WTC11 (cell line): ENCODE measurements at regions not wholly inside any gene's neighbourhood (a gene's known extent, or its start where the extent isn't known, plus 50 kb on each side); places are given as distances from the start of the nearest gene placed in this dataset.

Experiments
- ATAC-seq: fragments of 200-7000 bp; cut with Tn5 transposase; 2 replicates; pipeline ENCODE4 v1.10.0; 2021; ENCODE audit warnings: mild to moderate bottlenecking, moderate library complexity
- CTCF ChIA-PET: fragments of 300-600 bp; sonication (Branson Sonifier 250); formaldehyde crosslinking; loops from one replicate; lab custom pipeline; 2021; ENCODE audit warnings: antibody characterized with exemption; lab: Charles Lee
- POLR2A ChIA-PET: fragments of 350-600 bp; sonication (Branson Sonifier 250); formaldehyde crosslinking; loops from one replicate; lab custom pipeline; 2021; ENCODE audit warnings: antibody characterized with exemption; lab: Charles Lee
- DNase-seq: peaks from one replicate; pipeline ENCODE4 v3.0.0; 2021; ENCODE audit warnings: low spot score
- H3K27ac Mint-ChIP-seq: 2 replicates; pipeline ENCODE4 v1.8.0; 2021; ENCODE audit warnings: mixed read lengths
- H3K27me3 Mint-ChIP-seq: 2 replicates; pipeline ENCODE4 v1.8.0; 2021; ENCODE audit warnings: low read depth, mild to moderate bottlenecking, moderate library complexity, mixed read lengths
- H3K36me3 Mint-ChIP-seq: 2 replicates; pipeline ENCODE4 v1.8.0; 2021; ENCODE audit warnings: mixed read lengths
- H3K4me1 Mint-ChIP-seq: 2 replicates; pipeline ENCODE4 v1.8.0; 2022; ENCODE audit warnings: mixed read lengths
- H3K4me3 Mint-ChIP-seq: 2 replicates; pipeline ENCODE4 v1.8.0; 2021; ENCODE audit warnings: mild to moderate bottlenecking, moderate library complexity, mixed read lengths
- H3K9me3 Mint-ChIP-seq: 2 replicates; pipeline ENCODE4 v1.8.0; 2021; ENCODE audit warnings: mixed read lengths
- AFF4 ChIP-seq: sonication (generic); formaldehyde crosslinking; IDR thresholded peaks from 2 replicates; pipeline ENCODE4 v1.8.1; 2023; ENCODE audit warnings: mild to moderate bottlenecking, missing genetic modification reagents, borderline replicate concordance
- ATF1 ChIP-seq: sonication (generic); formaldehyde crosslinking; IDR thresholded peaks from 2 replicates; pipeline ENCODE4 v1.8.1; 2023; ENCODE audit warnings: mild to moderate bottlenecking, moderate library complexity, missing genetic modification reagents
- CREM ChIP-seq: sonication (generic); formaldehyde crosslinking; IDR thresholded peaks from 2 replicates; pipeline ENCODE4 v1.8.1; 2022; ENCODE audit warnings: mild to moderate bottlenecking, missing genetic modification reagents, moderate library complexity
- EMX1 ChIP-seq: fragments of 250-450 bp; sonication (Bioruptor Pico); IDR thresholded peaks from 2 replicates; pipeline ENCODE4 v1.8.0; 2021; ENCODE audit warnings: mild to moderate bottlenecking
- NFYB ChIP-seq: sonication (generic); formaldehyde crosslinking; conservative IDR thresholded peaks from 2 replicates; pipeline ENCODE4 v1.8.0; 2022; ENCODE audit warnings: low read depth, missing genetic modification reagents
- NR2C2 ChIP-seq: sonication (generic); formaldehyde crosslinking; IDR thresholded peaks from 2 replicates; pipeline ENCODE4 v1.8.0; 2022; ENCODE audit warnings: mild to moderate bottlenecking, missing genetic modification reagents
- SMAD3 ChIP-seq: sonication (generic); formaldehyde crosslinking; IDR thresholded peaks from 2 replicates; pipeline ENCODE4 v1.8.0; 2022; ENCODE audit warnings: missing genetic modification reagents, mild to moderate bottlenecking, borderline replicate concordance
- TCF7 ChIP-seq: sonication (generic); formaldehyde crosslinking; IDR thresholded peaks from 2 replicates; pipeline ENCODE4 v1.8.0; 2022; ENCODE audit warnings: mild to moderate bottlenecking, low read depth, missing genetic modification reagents, moderate library complexity
- USF1 ChIP-seq: sonication (generic); formaldehyde crosslinking; IDR thresholded peaks from 2 replicates; pipeline ENCODE4 v1.8.0; 2022; ENCODE audit warnings: mild to moderate bottlenecking, missing genetic modification reagents
- USF2 ChIP-seq: sonication (generic); formaldehyde crosslinking; IDR thresholded peaks from 2 replicates; pipeline ENCODE4 v1.8.1; 2023; ENCODE audit warnings: mild to moderate bottlenecking, missing genetic modification reagents, moderate library complexity
- ZNF263 ChIP-seq: sonication (generic); formaldehyde crosslinking; IDR thresholded peaks from 2 replicates; pipeline ENCODE4 v1.8.1; 2022; ENCODE audit warnings: low read depth, mild to moderate bottlenecking, moderate library complexity, missing genetic modification reagents
- ZNF281 ChIP-seq: sonication (generic); formaldehyde crosslinking; IDR thresholded peaks from 2 replicates; pipeline ENCODE4 v1.8.0; 2023; ENCODE audit warnings: mild to moderate bottlenecking, missing genetic modification reagents
- ZNF423 ChIP-seq: fragments of 250-450 bp; sonication (Bioruptor Pico); IDR thresholded peaks from 2 replicates; pipeline ENCODE4 v2.1.2; 2022; ENCODE audit warnings: mild to moderate bottlenecking, moderate library complexity

- H3K9me3 Mint-ChIP-seq, result no peaks in the 10 kb centered on the region
- no peak overlapping the region for H3K4me3 Mint-ChIP-seq
- no peak for ATAC-seq
- no peak overlapping the region for H3K27ac Mint-ChIP-seq
- no peak for TF ChIP-seq ZNF263 (CRISPR knock-in tag)
- no peaks in the 10 kb centered on the region for H3K27me3 Mint-ChIP-seq
- no peaks in the 10 kb centered on the region for H3K36me3 Mint-ChIP-seq
- ChIA-PET CTCF (interaction anchor here (1.4 kb wide), 1 partner anchor 8 kb away, joined by 6 read pairs; no protein-coding TSS in a partner anchor), POLR2A (no interaction called here)
- peak; percentile 7 for DNase-seq
- peaks cover 4% of the 10 kb centered on the region for H3K4me1 Mint-ChIP-seq
These were observed 98.6 kb upstream of the NKX1-1 start for GRCh38 chr4:1504595-1505500.

- peaks cover 4% of the 10 kb centered on the region for H3K4me1 Mint-ChIP-seq
- ChIA-PET POLR2A (no interaction called here), CTCF (interaction anchor here (1.4 kb wide), 1 partner anchor 9 kb away, joined by 6 read pairs; no protein-coding TSS in a partner anchor)
- no peak overlapping the region for H3K27ac Mint-ChIP-seq
- DNase-seq (peak; percentile 11), ATAC-seq (no peak)
- no peaks in the 10 kb centered on the region for H3K9me3 Mint-ChIP-seq
- H3K36me3 Mint-ChIP-seq, result no peaks in the 10 kb centered on the region
- H3K27me3 Mint-ChIP-seq, result no peaks in the 10 kb centered on the region
- no peak overlapping the region for H3K4me3 Mint-ChIP-seq
- TF ChIP-seq USF1, result no peak
- no peak for TF ChIP-seq SMAD3 (CRISPR knock-in tag)
- no peak for TF ChIP-seq NR2C2 (CRISPR knock-in tag)
- peak; percentile 53; the same call in 1 of the 2 replicates for TF ChIP-seq NFYB (CRISPR knock-in tag)
- peak; percentile 67 for TF ChIP-seq USF2
- TF ChIP-seq, all 79 proteins: peak for 2
These were observed 97.6 kb upstream of the NKX1-1 start for GRCh38 chr4:1503583-1504471.

GRCh38 chr4:1502976-1503375 lies 96.7 kb upstream of the NKX1-1 start:
- Mint-ChIP-seq H3K27ac (no peak overlapping the region), H3K4me3 (no peak overlapping the region), H3K4me1 (peaks cover 4% of the 10 kb centered on the region)
- DNase-seq, result peak; percentile 7
- CTCF ChIA-PET, result no interaction called here
- TF ChIP-seq TCF7 (CRISPR knock-in tag) (no peak), EMX1 (CRISPR knock-in tag) (no peak), ATF1 (CRISPR knock-in tag) (no peak), ZNF423 (CRISPR knock-in tag) (no peak), CREM (no peak), ZNF281 (CRISPR knock-in tag) (no peak), AFF4 (CRISPR knock-in tag) (no peak)
- TF ChIP-seq, all 79 proteins: peak for 0
- POLR2A ChIA-PET, result no interaction called here
- no peak for ATAC-seq
- no peaks in the 10 kb centered on the region for H3K36me3 Mint-ChIP-seq
- H3K9me3 Mint-ChIP-seq, result no peaks in the 10 kb centered on the region
- H3K27me3 Mint-ChIP-seq, result no peaks in the 10 kb centered on the region
